ENCODE measurements at regions not wholly inside any gene's neighbourhood (a gene's known extent, or its start where the extent isn't known, plus 50 kb on each side); places are given as distances from the start of the nearest gene placed in this dataset.

DNA sequence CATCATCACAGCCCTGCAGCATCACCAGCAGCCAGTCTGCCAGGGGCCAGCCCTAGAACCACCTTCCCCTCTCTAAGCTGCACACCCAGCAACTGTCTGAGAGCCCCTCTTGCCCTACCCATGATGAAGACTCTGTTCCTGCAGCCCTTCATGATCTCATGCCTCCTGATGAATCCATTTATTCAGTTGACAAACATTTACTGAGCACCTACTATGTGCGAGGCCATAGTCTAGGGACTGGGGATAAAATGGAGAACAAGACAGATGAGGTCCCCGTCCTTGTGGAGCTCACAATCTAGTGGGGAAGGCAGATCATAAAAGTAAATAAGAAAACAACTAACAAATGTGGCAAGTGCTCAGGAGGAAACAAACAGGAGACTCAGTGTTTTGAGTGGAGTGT, 96.3 kb downstream of the PCDH1 start:
- Histone ChIP-seq H3K4me3 (ENCODE audit: low read length) (peak overlapping the region; percentile 54; the same call in 1 of the 2 replicates), H3K4me2 (ENCODE audit: low read depth, low read length, poor library complexity, severe bottlenecking) (peak overlapping the region; percentile 69), H3K4me1 (ENCODE audit: low read length) (peaks cover 90% of the 10 kb centered on the region), H3K9ac (ENCODE audit: low read length) (peak overlapping the region; percentile 69), H3K9me2 (replicated peaks; ENCODE audit: insufficient read depth, low read length) (no peaks in the 10 kb centered on the region), H3K36me3 (ENCODE audit: insufficient read depth, low read length) (no peaks in the 10 kb centered on the region), H2AFZ (ENCODE audit: low read length) (peak overlapping the region; percentile 12; the same call in 1 of the 2 replicates), H3K27me3 (ENCODE audit: low read length) (no peaks in the 10 kb centered on the region), H3K79me2 (ENCODE audit: low read length) (no peaks in the 10 kb centered on the region), H4K20me1 (ENCODE audit: insufficient read depth, low read depth, low read length) (no peaks in the 10 kb centered on the region), H3K9me3 (ENCODE audit: low read length) (no peaks in the 10 kb centered on the region), H3K27ac (ENCODE audit: low read length) (peak overlapping the region; percentile 100)
- peak; percentile 65 for DNase-seq

DNA sequence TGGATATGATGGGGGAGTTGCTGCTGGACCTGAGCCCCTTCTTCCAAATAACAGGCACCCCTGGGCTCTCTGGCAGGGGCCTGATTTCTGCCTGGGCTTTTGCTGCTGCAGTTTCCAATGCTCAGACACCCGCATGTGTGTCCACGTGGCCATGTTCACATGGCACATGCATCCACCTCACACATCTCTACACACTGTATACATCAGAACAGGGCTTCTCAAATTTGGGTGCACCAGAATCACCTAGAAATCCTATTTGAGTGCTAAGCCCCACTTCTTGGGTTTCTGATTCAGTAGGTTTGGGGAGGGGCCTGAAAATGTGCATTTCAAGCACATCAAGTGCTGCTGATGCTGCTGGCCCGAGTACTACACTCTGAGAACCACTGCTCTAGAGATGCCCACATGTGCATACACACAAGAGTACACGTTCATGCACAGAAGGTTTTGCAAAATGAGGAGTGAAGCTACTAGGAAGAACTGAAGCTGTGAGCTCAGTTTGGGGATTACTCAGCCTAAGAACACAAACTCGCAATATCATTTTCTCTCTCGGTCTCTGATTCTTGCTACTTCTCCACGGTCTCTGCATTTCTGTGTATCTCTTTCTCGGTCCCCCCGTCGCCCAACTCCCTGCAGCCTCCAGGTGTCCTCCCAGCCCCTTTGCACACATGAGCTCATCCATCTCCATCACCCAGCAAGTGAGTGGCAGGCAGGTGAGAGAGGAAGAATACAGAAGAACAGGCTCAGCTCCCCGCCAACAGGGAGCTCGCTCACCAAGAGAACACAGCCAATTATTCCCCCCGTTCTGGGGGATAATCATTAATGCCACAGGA, 97.0 kb downstream of the PCDH1 start:
- no peaks in the 10 kb centered on the region for H4K20me1 ChIP-seq (ENCODE audit: insufficient read depth, low read depth, low read length)
- no peaks in the 10 kb centered on the region for H3K36me3 ChIP-seq (ENCODE audit: insufficient read depth, low read length)
- H3K79me2 ChIP-seq (ENCODE audit: low read length), result no peaks in the 10 kb centered on the region
- no peaks in the 10 kb centered on the region for H3K9me2 ChIP-seq (replicated peaks; ENCODE audit: insufficient read depth, low read length)
- H3K27ac ChIP-seq (ENCODE audit: low read length), result peak overlapping the region; percentile 100
- H3K4me1 ChIP-seq (ENCODE audit: low read length), result peaks cover 94% of the 10 kb centered on the region
- peak; percentile 96 for DNase-seq
- H3K9me3 ChIP-seq (ENCODE audit: low read length), result no peaks in the 10 kb centered on the region
- H3K4me2 ChIP-seq (ENCODE audit: low read depth, low read length, poor library complexity, severe bottlenecking), result peak overlapping the region; percentile 69
- peak overlapping the region; percentile 69 for H3K9ac ChIP-seq (ENCODE audit: low read length)
- no peaks in the 10 kb centered on the region for H3K27me3 ChIP-seq (ENCODE audit: low read length)
- 0 out of 2 replicates have a peak overlapping the region, but pooled peaks have one; percentile 12 for H2AFZ ChIP-seq (ENCODE audit: low read length)
- H3K4me3 ChIP-seq (ENCODE audit: low read length), result peak overlapping the region; percentile 54; the same call in 1 of the 2 replicates

DNA sequence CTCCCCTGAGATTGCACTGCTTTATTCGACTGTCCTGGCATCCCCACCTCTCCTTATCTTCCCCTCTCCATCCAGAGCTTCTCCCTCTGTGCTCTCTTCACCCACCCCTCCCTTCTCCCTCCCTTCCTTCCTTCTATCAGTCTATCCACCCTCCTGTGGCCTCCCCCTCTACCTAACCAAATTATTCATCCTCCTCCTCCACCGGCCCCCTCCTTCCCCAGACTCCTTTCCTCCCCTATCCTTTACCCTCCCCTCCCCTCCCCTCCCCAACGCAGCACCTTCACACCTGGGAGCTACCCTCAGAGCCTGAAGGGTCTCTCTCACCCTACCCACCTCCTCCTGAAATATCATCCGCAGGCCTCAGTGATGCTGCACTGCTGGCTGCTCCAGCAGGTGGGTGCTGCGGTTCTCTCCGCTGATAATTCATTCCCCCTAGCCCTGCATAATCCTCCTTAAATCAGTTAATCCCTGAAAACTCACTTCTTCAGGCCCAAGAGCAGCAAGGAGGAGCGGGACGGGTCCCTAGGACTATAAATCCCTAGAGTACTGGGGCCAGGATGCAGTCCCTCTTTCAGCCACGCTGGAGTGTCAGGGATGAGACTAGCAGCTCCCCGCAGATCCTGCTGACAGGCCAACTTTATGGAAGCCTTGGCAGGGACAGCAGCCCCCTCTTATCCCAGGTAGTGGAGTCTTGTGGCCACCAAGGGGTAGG, 97.8 kb downstream of the PCDH1 start:
- DNase-seq, result peak; percentile 74
- Histone ChIP-seq H2AFZ (ENCODE audit: low read length) (no peak overlapping the region), H3K4me3 (ENCODE audit: low read length) (peak overlapping the region; percentile 54), H3K9ac (ENCODE audit: low read length) (peak overlapping the region; percentile 69), H3K27ac (ENCODE audit: low read length) (peak overlapping the region; percentile 100), H3K27me3 (ENCODE audit: low read length) (no peaks in the 10 kb centered on the region), H3K79me2 (ENCODE audit: low read length) (no peaks in the 10 kb centered on the region), H4K20me1 (ENCODE audit: insufficient read depth, low read depth, low read length) (no peaks in the 10 kb centered on the region), H3K4me1 (ENCODE audit: low read length) (peaks cover 92% of the 10 kb centered on the region), H3K9me2 (replicated peaks; ENCODE audit: insufficient read depth, low read length) (no peaks in the 10 kb centered on the region), H3K9me3 (ENCODE audit: low read length) (no peaks in the 10 kb centered on the region), H3K4me2 (ENCODE audit: low read depth, low read length, poor library complexity, severe bottlenecking) (peak overlapping the region; percentile 69), H3K36me3 (ENCODE audit: insufficient read depth, low read length) (no peaks in the 10 kb centered on the region)

DNA sequence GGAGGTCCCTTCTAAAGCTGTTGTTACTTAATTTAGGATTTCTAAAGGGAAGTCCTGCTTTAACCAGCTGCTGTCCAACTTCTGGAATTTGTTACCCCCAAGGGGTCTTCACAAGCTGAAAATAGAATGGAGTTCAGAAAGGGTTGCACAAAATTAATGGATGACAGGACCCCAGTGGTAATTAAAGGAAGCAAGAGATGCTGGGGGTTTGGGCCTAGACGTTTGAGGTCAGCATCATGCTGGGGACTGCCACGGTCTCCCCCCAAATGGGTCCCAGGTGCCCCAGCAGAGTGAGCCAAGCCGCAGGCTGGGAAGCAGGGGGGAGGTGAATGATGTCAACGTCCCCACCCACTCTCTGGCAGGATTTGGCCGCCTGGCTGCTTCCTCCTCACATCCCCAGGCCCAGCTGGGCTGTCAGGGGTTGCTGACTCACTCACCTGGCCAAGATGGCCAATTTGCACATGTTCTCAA, 97.5 kb upstream of the ARAP3 start:
- Histone ChIP-seq H3K4me3 (ENCODE audit: low read length) (peak overlapping the region; percentile 28; the same call in 1 of the 2 replicates), H3K79me2 (ENCODE audit: low read length) (no peaks in the 10 kb centered on the region), H3K27me3 (ENCODE audit: low read length) (no peaks in the 10 kb centered on the region), H3K27ac (ENCODE audit: low read length) (peak overlapping the region; percentile 100), H3K4me2 (ENCODE audit: low read depth, low read length, poor library complexity, severe bottlenecking) (peak overlapping the region; percentile 69), H4K20me1 (ENCODE audit: insufficient read depth, low read depth, low read length) (no peaks in the 10 kb centered on the region), H2AFZ (ENCODE audit: low read length) (no peak overlapping the region), H3K9ac (ENCODE audit: low read length) (peak overlapping the region; percentile 69), H3K9me3 (ENCODE audit: low read length) (no peaks in the 10 kb centered on the region), H3K4me1 (ENCODE audit: low read length) (peaks cover 92% of the 10 kb centered on the region), H3K36me3 (ENCODE audit: insufficient read depth, low read length) (no peaks in the 10 kb centered on the region), H3K9me2 (replicated peaks; ENCODE audit: insufficient read depth, low read length) (no peaks in the 10 kb centered on the region)
- DNase-seq, result peak; percentile 97

DNA sequence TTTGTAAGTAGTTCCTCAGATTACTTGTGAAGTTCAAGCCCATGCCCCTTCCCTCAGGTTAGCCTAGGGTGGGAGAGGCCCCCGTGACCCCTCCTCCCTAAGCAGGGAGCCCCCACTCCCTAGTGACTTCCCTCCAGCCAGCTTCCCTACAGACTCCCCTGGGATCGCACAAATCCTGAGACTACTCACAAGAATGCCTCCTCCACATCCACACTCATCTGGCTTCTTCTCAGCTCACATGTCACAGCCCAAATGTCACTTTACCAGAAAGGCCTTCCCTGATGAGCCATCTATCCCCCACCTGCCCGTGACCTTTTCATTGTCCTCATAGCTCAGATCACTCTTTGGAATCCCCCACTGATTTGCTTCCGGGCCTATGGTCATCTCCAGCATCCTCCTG, 96.7 kb upstream of the ARAP3 start:
- Histone ChIP-seq H3K36me3 (ENCODE audit: insufficient read depth, low read length) (no peaks in the 10 kb centered on the region), H3K4me2 (ENCODE audit: low read depth, low read length, poor library complexity, severe bottlenecking) (peak overlapping the region; percentile 69), H3K27me3 (ENCODE audit: low read length) (no peaks in the 10 kb centered on the region), H3K9ac (ENCODE audit: low read length) (peak overlapping the region; percentile 64), H3K79me2 (ENCODE audit: low read length) (no peaks in the 10 kb centered on the region), H4K20me1 (ENCODE audit: insufficient read depth, low read depth, low read length) (no peaks in the 10 kb centered on the region), H3K27ac (ENCODE audit: low read length) (peak overlapping the region; percentile 100), H3K9me3 (ENCODE audit: low read length) (no peaks in the 10 kb centered on the region), H2AFZ (ENCODE audit: low read length) (no peak overlapping the region), H3K4me3 (ENCODE audit: low read length) (peak overlapping the region; percentile 28), H3K9me2 (replicated peaks; ENCODE audit: insufficient read depth, low read length) (no peaks in the 10 kb centered on the region), H3K4me1 (ENCODE audit: low read length) (peaks cover 92% of the 10 kb centered on the region)
- peak; percentile 74 for DNase-seq

GRCh38 chr5:141778206-141778605, 96.2 kb upstream of the ARAP3 start:
- H3K9me2 ChIP-seq (replicated peaks; ENCODE audit: insufficient read depth, low read length), result no peaks in the 10 kb centered on the region
- no peaks in the 10 kb centered on the region for H3K36me3 ChIP-seq (ENCODE audit: insufficient read depth, low read length)
- no peaks in the 10 kb centered on the region for H3K79me2 ChIP-seq (ENCODE audit: low read length)
- H4K20me1 ChIP-seq (ENCODE audit: insufficient read depth, low read depth, low read length), result no peaks in the 10 kb centered on the region
- peak overlapping the region; percentile 64 for H3K9ac ChIP-seq (ENCODE audit: low read length)
- H3K4me1 ChIP-seq (ENCODE audit: low read length), result peaks cover 92% of the 10 kb centered on the region
- H3K27me3 ChIP-seq (ENCODE audit: low read length), result no peaks in the 10 kb centered on the region
- peak overlapping the region; percentile 28; the same call in 1 of the 2 replicates for H3K4me3 ChIP-seq (ENCODE audit: low read length)
- no peaks in the 10 kb centered on the region for H3K9me3 ChIP-seq (ENCODE audit: low read length)
- no peak overlapping the region for H2AFZ ChIP-seq (ENCODE audit: low read length)
- DNase-seq, result peak; percentile 96
- H3K27ac ChIP-seq (ENCODE audit: low read length), result peak overlapping the region; percentile 100
- peak overlapping the region; percentile 69 for H3K4me2 ChIP-seq (ENCODE audit: low read depth, low read length, poor library complexity, severe bottlenecking)

GRCh38 chr5:141777711-141778110, 95.7 kb upstream of the ARAP3 start:
- Histone ChIP-seq H3K4me2 (ENCODE audit: low read depth, low read length, poor library complexity, severe bottlenecking) (peak overlapping the region; percentile 69), H3K27me3 (ENCODE audit: low read length) (no peaks in the 10 kb centered on the region), H3K36me3 (ENCODE audit: insufficient read depth, low read length) (no peaks in the 10 kb centered on the region), H2AFZ (ENCODE audit: low read length) (no peak overlapping the region), H3K27ac (ENCODE audit: low read length) (peak overlapping the region; percentile 100), H4K20me1 (ENCODE audit: insufficient read depth, low read depth, low read length) (no peaks in the 10 kb centered on the region), H3K9me3 (ENCODE audit: low read length) (no peaks in the 10 kb centered on the region), H3K9me2 (replicated peaks; ENCODE audit: insufficient read depth, low read length) (no peaks in the 10 kb centered on the region), H3K9ac (ENCODE audit: low read length) (peak overlapping the region; percentile 64), H3K4me1 (ENCODE audit: low read length) (peaks cover 92% of the 10 kb centered on the region), H3K4me3 (ENCODE audit: low read length) (no peak overlapping the region; the same call in 1 of the 2 replicates), H3K79me2 (ENCODE audit: low read length) (no peaks in the 10 kb centered on the region)
- peak; percentile 87 for DNase-seq

GRCh38 chr5:141777130-141777529, 95.1 kb upstream of the ARAP3 start:
- Histone ChIP-seq H3K27me3 (ENCODE audit: low read length) (no peaks in the 10 kb centered on the region), H2AFZ (ENCODE audit: low read length) (no peak overlapping the region), H4K20me1 (ENCODE audit: insufficient read depth, low read depth, low read length) (no peaks in the 10 kb centered on the region), H3K4me3 (ENCODE audit: low read length) (no peak overlapping the region), H3K4me1 (ENCODE audit: low read length) (peaks cover 92% of the 10 kb centered on the region), H3K9me3 (ENCODE audit: low read length) (no peaks in the 10 kb centered on the region), H3K36me3 (ENCODE audit: insufficient read depth, low read length) (no peaks in the 10 kb centered on the region), H3K9ac (ENCODE audit: low read length) (no peak overlapping the region), H3K4me2 (ENCODE audit: low read depth, low read length, poor library complexity, severe bottlenecking) (peak overlapping the region; percentile 69), H3K79me2 (ENCODE audit: low read length) (no peaks in the 10 kb centered on the region), H3K27ac (ENCODE audit: low read length) (peak overlapping the region; percentile 100), H3K9me2 (replicated peaks; ENCODE audit: insufficient read depth, low read length) (no peaks in the 10 kb centered on the region)
- no peak for DNase-seq
